Activated CD4-positive, alpha-beta T cell treated with anti-CD3 and anti-CD28 coated beads for 36 hours (primary cell): ENCODE measurements at regions not wholly inside any gene's neighbourhood (a gene's known extent, or its start where the extent isn't known, plus 50 kb on each side); places are given as distances from the start of the nearest gene placed in this dataset.
"Not testable (repeated sequence)": the region's sequence is repeated elsewhere in the genome, so short reads cannot be mapped to it uniquely, and the experiment has no call there.

Experiments
- ATAC-seq: fragments of 200-7000 bp; cut with Tn5 transposase; one replicate; pipeline ENCODE4 v1.10.0; 2021; ENCODE audit warnings: mild to moderate bottlenecking, moderate library complexity
- CTCF ChIA-PET: fragments of 350-600 bp; sonication (Branson Sonifier 250); formaldehyde crosslinking; loops from one replicate; lab custom pipeline; 2021; ENCODE audit warnings: antibody characterized with exemption; lab: Charles Lee
- POLR2A ChIA-PET: fragments of 350-600 bp; sonication (Branson Sonifier 250); formaldehyde crosslinking; loops from one replicate; lab custom pipeline; 2021; ENCODE audit warnings: antibody characterized with exemption, inconsistent platforms; lab: Charles Lee
- DNase-seq: peaks from one replicate; pipeline ENCODE4 v3.0.0-alpha.2; 2020
- H3K27ac Mint-ChIP-seq: one replicate; pipeline ENCODE4 v1.8.0; 2021; ENCODE audit warnings: mixed read lengths
- H3K27me3 Mint-ChIP-seq: one replicate; pipeline ENCODE4 v1.8.0; 2021; ENCODE audit warnings: mixed read lengths
- H3K36me3 Mint-ChIP-seq: one replicate; pipeline ENCODE4 v1.8.0; 2021; ENCODE audit warnings: low read depth, mixed read lengths
- H3K4me1 Mint-ChIP-seq: one replicate; pipeline ENCODE4 v1.8.0; 2021; ENCODE audit warnings: mixed read lengths
- H3K4me3 Mint-ChIP-seq: one replicate; pipeline ENCODE4 v1.8.0; 2021; ENCODE audit warnings: mild to moderate bottlenecking, moderate library complexity, mixed read lengths
- H3K9me3 Mint-ChIP-seq: one replicate; pipeline ENCODE4 v1.8.0; 2021; ENCODE audit warnings: low read depth, mixed read lengths
- intact Hi-C, 2 experiments: fragments of 100-400 bp; cut with DNase I in 1 of 2; cut with micrococcal nuclease in 1 of 2; formaldehyde crosslinking; loops; one replicate each; pipeline versions ENCODE4 v1.14.2 to v1.15.1; 2022 to 2024; cut with DNase I, micrococcal nuclease

DNA sequence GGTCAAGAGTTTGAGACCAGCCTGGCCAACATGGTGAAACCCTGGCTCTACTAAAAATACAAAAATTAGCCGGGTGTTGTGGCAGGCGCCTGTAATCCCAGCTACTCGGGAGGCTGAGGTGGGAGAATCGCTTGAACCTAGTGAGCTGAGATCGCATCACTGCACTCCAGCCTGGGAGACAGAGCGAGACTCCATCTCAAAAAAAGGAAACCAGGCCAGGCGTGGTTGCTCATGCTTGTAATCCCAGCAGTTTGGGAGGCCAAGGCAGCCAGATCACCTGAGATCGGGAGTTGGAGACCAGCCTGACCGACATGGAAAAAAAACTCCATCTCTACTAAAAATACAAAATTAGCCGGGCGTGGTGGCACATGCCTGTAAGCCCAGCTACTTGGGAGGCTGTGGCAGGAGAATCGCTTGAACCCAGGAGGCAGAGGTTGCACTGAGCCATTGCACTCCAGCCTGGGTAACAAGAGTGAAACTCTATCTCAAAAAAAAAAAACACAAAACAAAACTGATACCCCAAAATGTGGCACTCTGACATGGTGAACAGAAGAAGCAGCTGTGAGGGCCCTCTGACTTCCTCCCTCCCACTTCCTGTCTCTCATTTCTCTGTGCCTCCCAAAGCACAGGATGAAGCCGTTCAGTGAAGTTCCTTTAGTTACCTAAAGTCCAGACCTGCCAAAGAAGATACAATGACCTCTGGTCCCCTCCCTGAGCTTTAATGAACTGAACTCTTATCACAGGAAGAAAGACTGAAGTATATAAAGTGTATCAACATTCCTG, 93.2 kb upstream of the GRIN2A start:
- H3K36me3 Mint-ChIP-seq, H3K9me3 Mint-ChIP-seq, H3K4me3 Mint-ChIP-seq, H3K27me3 Mint-ChIP-seq, CTCF ChIA-PET, intact Hi-C loops, POLR2A ChIA-PET: not testable (repeated sequence)
- DNase-seq (peak; percentile 20), ATAC-seq (peak; percentile 81)
- Mint-ChIP-seq H3K27ac (peak overlapping the region; percentile 79), H3K4me1 (peaks cover 11% of the 10 kb centered on the region)

DNA sequence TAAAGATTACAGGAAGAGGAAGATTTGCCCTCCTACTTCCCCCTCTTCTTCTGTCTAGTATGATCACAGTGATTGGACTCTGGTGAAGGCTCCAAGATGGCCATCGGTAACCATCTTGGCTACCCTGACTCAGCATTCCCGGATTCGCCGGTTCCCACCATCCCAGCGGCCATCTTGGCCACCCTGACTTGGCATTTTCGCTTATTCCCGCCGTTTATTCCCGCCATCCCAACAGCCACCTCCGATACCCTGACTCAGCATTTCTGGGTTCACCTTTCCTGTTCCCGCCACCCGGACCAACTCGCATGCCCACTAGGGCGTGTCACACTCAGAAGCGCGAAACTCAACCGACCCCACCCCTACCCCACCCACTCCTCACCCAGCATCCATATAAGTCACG, 95.4 kb upstream of the GRIN2A start:
- H3K4me1 Mint-ChIP-seq: peaks cover 11% of the 10 kb centered on the region
- no peaks in the 10 kb centered on the region for H3K36me3 Mint-ChIP-seq
- H3K4me3 Mint-ChIP-seq: no peak overlapping the region
- intact Hi-C loops: no loop called here
- POLR2A ChIA-PET: no interaction called here
- H3K27me3 Mint-ChIP-seq: no peaks in the 10 kb centered on the region
- no peak overlapping the region for H3K27ac Mint-ChIP-seq
- ATAC-seq: no peak
- H3K9me3 Mint-ChIP-seq: peaks cover 7% of the 10 kb centered on the region
- CTCF ChIA-PET: no interaction called here
- no peak for DNase-seq

DNA sequence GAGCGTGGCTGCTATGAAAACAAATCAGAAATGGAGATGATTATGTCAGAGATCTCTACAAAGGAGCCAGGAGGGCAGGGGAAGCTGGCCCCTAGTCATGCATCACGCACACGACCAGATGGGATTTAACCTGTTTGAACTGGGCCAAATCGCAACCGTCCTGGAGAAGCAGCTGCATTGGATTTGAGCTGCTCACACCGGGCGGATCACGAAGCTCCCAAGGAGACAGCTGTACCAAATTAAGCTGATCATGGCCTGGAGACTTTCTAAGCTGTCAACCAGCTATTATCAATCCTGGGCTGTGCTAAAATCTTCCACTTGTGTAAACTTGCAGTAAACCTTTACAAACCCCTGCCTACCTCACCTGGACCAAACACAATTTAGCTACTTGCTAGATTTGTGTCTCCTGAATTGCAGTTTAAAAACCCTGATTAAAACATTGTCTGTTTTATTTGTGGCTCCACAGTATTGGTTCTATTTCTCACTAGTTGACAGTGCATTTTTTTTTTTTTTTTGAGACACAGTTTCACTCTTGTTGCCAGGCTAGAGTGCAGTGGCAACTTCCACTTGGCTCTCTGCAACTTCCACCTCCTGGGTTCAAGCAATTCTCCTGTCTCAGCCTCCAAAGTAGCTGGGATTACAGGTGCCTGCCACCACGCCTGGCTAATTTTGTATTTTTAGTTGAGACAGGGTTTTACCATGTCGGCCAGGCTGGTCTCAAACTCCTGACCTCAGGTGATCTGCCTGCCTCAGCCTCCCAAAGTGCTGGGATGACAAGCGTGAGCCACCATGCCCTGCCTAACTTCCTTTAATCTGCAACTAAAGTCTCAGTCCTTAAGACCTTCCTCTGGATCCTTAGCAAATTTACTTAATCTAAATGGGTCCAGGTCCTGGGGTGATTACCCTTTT, 98.3 kb upstream of the GRIN2A start:
- ChIA-PET POLR2A (interaction anchor here (0.5 kb wide), 1 partner anchor 21 kb away, joined by 3 read pairs; no protein-coding TSS in a partner anchor), CTCF (no interaction called here)
- no peak overlapping the region for H3K27ac Mint-ChIP-seq
- H3K4me3 Mint-ChIP-seq: no peak overlapping the region
- intact Hi-C loops: no loop called here
- H3K27me3 Mint-ChIP-seq: no peaks in the 10 kb centered on the region
- peaks cover 7% of the 10 kb centered on the region for H3K4me1 Mint-ChIP-seq
- ATAC-seq (no peak), DNase-seq (no peak)
- no peaks in the 10 kb centered on the region for H3K36me3 Mint-ChIP-seq
- peaks cover 7% of the 10 kb centered on the region for H3K9me3 Mint-ChIP-seq

DNA sequence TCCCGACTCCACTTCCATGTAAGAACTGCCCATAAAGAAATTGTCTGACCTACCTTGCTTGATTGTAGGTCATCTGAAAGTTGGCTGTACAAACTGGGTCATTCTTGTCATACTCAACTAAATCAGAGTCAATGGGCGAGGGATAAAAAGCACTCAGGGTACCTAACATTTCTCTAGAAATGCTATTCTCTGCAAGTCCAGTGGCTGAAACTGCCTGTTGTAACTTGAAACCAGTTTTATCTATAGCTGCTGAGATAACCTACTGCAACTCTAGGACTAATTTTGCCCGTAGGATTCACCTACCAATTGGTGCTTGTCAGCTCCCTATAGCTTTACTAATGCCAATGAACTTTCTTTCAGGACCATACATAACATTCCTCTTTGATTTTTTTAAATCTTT, 100.1 kb upstream of the GRIN2A start:
- Mint-ChIP-seq H3K36me3 (no peaks in the 10 kb centered on the region), H3K9me3 (peaks cover 3% of the 10 kb centered on the region), H3K27ac (no peak overlapping the region), H3K4me1 (no peaks in the 10 kb centered on the region), H3K4me3 (no peak overlapping the region), H3K27me3 (no peaks in the 10 kb centered on the region)
- DNase-seq (no peak), ATAC-seq (no peak)
- intact Hi-C loops: no loop called here
- ChIA-PET POLR2A (no interaction called here), CTCF (no interaction called here)

DNA sequence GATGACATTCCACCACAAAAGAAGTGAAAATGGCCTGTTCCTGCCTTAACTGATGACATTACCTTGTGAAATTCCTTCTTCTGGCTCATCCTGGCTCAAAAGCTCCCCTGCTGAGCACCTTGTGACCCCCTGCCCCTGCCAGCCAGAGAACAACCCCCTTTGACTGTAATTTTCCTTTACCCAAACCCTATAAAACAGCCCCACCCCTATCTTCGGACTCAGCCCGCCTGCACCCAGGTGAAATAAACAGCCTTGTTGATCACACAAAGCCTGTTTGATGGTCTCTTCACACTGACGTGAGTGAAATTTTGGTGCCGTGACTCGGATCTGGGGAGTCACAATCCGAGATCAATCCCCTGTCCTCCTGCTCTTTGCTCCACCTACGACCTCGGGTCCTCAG, 101.0 kb upstream of the GRIN2A start:
- DNase-seq, ATAC-seq, H3K36me3 Mint-ChIP-seq, H3K27me3 Mint-ChIP-seq, H3K4me3 Mint-ChIP-seq, CTCF ChIA-PET, H3K27ac Mint-ChIP-seq, H3K9me3 Mint-ChIP-seq, POLR2A ChIA-PET, H3K4me1 Mint-ChIP-seq, intact Hi-C loops: not testable (repeated sequence)

DNA sequence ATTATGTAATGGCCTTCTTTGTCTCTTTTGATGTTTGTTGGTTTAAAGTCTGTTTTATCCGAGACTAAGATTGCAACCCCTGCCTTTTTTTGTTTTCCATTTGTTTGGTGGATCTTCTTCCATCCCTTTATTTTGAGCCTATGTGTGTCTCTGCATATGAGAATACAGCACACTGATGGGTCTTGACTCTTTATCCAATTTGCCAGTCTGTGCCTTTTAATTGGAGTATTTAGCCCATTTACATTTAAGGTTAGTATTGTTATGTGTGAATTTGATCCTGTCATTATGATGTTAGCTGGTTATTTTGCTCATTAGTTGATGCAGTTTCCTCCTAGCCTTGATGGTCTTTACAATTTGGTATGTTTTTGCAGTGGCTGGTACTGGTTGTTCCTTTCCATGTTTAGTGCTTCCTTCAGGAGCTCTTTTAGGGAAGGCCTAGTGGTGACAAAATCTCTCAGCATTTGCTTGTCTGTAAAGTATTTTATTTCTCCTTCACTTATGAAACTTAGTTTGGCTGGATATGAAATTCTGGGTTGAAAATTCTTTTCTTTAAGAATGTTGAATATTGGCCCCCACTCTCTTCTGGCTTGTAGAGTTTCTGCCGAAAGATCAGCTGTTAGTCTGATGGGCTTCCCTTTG, 95.3 kb upstream of the ATF7IP2 start:
- intact Hi-C loops, CTCF ChIA-PET, DNase-seq, H3K4me3 Mint-ChIP-seq, ATAC-seq, H3K27ac Mint-ChIP-seq, H3K4me1 Mint-ChIP-seq, POLR2A ChIA-PET, H3K36me3 Mint-ChIP-seq: not testable (repeated sequence)
- H3K27me3 Mint-ChIP-seq: peaks cover 18% of the 10 kb centered on the region
- peaks cover 15% of the 10 kb centered on the region for H3K9me3 Mint-ChIP-seq

DNA sequence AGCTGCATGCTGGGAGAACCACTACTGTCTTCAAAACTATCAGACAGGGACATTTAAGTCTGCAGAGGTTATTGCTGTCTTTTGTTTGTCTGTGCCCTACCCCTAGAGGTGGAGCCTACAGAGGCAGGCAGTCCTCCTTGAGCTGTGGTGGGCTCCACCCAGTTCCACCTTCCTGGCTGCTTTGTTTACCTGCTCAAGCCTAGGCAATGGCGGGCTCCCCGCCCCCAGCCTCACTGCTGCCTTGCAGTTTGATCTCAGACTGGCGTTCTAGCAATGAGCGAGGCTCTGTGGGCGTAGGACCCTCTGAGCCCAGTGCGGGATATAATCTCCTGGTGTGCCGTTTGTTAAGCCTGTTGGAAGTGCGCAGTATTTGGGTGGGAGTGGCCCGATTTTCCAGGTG, 93.7 kb upstream of the ATF7IP2 start:
- CTCF ChIA-PET, H3K36me3 Mint-ChIP-seq, H3K4me1 Mint-ChIP-seq, POLR2A ChIA-PET, ATAC-seq, H3K4me3 Mint-ChIP-seq, DNase-seq, intact Hi-C loops, H3K27ac Mint-ChIP-seq: not testable (repeated sequence)
- peaks cover 18% of the 10 kb centered on the region for H3K27me3 Mint-ChIP-seq
- peaks cover 15% of the 10 kb centered on the region for H3K9me3 Mint-ChIP-seq

DNA sequence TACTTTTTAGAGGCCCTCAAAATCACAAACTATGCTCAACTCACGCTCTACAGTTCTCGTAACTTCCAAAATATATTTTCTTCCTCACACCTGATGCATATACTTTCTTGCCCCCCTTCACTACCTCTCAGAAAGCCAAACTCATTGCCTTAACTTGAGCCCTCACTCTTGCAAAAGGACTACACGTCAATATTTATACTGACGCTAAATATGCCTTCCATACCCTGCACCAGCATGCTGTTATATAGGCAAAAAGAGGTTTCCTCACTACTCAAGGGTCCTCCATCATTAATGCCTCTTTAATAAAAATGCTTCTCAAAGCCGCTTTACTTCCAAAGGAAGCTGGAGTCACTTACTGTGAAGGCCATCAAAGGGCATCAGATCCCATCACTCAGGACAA, 92.9 kb upstream of the ATF7IP2 start:
- H3K4me3 Mint-ChIP-seq, H3K36me3 Mint-ChIP-seq, H3K4me1 Mint-ChIP-seq, intact Hi-C loops, H3K27ac Mint-ChIP-seq, ATAC-seq, POLR2A ChIA-PET, CTCF ChIA-PET, DNase-seq: not testable (repeated sequence)
- peaks cover 18% of the 10 kb centered on the region for H3K27me3 Mint-ChIP-seq
- H3K9me3 Mint-ChIP-seq: peaks cover 15% of the 10 kb centered on the region

DNA sequence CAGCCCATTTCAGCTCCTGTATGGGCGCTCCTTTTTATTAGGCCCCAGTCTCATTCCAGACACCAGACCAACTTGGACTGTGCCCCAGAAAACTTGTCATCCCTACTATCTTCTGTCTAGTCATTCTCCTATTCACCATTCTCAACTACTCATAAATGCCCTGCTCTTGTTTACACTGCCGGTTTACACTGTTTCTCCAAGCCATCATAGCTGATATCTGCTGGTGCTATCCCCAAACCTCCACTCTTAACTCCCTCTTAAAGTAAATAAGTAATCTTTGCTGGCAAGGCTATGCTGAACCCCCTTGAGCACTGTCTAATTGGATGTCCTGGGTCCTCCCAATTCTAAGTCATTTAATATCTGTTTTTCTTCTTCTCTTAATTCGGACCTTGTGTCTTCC, 91.7 kb upstream of the ATF7IP2 start:
- peaks cover 15% of the 10 kb centered on the region for H3K9me3 Mint-ChIP-seq
- intact Hi-C loops, H3K4me1 Mint-ChIP-seq, H3K36me3 Mint-ChIP-seq, H3K4me3 Mint-ChIP-seq, ATAC-seq, CTCF ChIA-PET, POLR2A ChIA-PET, DNase-seq, H3K27ac Mint-ChIP-seq: not testable (repeated sequence)
- H3K27me3 Mint-ChIP-seq: peaks cover 18% of the 10 kb centered on the region

DNA sequence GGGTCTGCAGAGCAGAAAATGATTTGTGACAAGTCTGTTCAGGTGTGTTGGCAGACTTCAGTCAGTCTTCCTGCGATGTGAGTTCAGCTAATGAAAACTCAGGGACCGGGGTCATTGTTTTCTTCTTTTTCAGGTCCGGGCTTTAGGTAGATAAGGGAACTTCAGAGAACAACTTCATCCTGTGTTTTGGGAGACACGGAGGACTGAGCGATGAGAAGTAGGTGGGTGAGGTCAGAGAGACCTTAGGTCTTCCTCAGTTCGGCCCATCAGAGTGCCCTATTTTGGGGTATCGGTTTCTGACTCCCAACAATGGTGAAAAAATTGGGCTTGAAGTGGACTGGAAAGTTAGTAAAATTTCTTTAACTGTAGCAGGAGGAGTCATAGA, 88.9 kb upstream of the ATF7IP2 start:
- no peak for ATAC-seq
- no peak overlapping the region for H3K27ac Mint-ChIP-seq
- intact Hi-C loops: no loop called here

DNA sequence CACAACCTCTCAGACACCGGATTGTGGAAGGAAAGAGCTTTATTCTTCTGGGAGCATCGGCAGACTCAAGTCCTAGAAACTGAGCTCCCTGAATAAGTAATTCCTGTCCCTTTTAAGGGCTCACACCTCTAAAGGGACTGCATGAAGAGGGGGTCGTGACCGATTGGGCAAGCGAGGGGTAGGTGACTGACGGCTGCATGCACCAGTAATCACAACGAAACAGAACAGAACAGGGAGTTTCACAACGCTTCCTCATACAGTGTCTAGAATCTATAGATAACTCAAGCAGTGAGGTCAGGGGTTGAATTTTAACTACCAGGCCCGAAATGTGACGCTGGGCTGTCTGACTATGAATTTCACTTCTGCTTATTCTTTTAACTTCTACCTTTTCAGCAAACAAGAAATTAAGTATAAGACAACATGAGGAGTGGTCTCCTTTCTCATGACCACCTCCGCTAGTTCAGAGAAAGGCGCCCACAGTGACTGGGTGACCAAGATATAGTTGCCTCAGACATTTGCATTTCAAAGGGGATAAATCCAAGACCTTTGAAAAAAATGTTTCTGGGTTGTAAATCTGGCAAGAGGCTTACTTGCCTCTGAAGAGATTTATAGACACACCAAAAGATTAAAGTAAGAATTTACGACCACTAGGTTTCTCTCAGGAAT, 88.4 kb upstream of the ATF7IP2 start:
- Mint-ChIP-seq H3K27ac (no peak overlapping the region), H3K27me3 (peaks cover 6% of the 10 kb centered on the region), H3K36me3 (no peaks in the 10 kb centered on the region), H3K9me3 (peaks cover 10% of the 10 kb centered on the region), H3K4me3 (no peak overlapping the region), H3K4me1 (no peaks in the 10 kb centered on the region)
- DNase-seq (no peak), ATAC-seq (no peak)
- intact Hi-C loops: no loop called here
- CTCF ChIA-PET: no interaction called here
- POLR2A ChIA-PET: no interaction called here

More for the DNA sequence above, 88.9 kb upstream of the ATF7IP2 start:
- ChIA-PET POLR2A (no interaction called here), CTCF (no interaction called here)
- no peaks in the 10 kb centered on the region for H3K4me1 Mint-ChIP-seq
- H3K9me3 Mint-ChIP-seq: peaks cover 10% of the 10 kb centered on the region
- peaks cover 6% of the 10 kb centered on the region for H3K27me3 Mint-ChIP-seq
- no peaks in the 10 kb centered on the region for H3K36me3 Mint-ChIP-seq
- DNase-seq: no peak
- no peak overlapping the region for H3K4me3 Mint-ChIP-seq
